GM18951 (cell line): ENCODE measurements at regions not wholly inside any gene's neighbourhood (a gene's known extent, or its start where the extent isn't known, plus 50 kb on each side); places are given as distances from the start of the nearest gene placed in this dataset.

Experiments used
- POLR2A ChIP-seq: IDR thresholded peaks from 4 replicates; pipeline ENCODE4 v1.6.1; 2011; ENCODE audit warnings: mild to moderate bottlenecking; ENCODE audit not compliant: insufficient read length, insufficient read depth; ENCODE audit errors: extremely low read depth
- in situ Hi-C: fragments of 300-500 bp; cut with MboI; formaldehyde crosslinking; loops from one replicate; pipeline ENCODE4 v1.12.0; 2022; ENCODE audit warnings: low sequenced_read_pairs, mixed read lengths, inconsistent platforms; ENCODE audit not compliant: unreplicated experiment

DNA sequence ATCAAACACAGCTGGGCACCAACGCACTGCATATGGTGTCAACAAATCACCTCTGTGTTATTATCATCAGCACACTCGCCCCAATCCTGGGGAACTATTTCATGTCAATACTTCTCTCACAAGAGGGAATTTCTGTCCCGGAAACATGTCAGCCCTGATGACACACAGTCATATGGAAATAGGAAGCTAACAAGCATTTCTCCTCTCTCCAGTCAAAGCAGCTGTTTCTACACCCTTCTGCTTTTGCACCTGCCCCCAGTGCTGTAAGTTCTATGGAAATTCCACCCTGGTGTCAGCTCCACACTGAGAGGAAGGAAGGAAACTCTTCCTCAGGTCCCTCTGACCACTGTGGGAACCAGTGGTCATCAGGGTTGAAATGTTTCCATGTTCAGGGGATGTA, 447.6 kb upstream of the ID2 start:
- TF ChIP-seq POLR2A, result no peak

DNA sequence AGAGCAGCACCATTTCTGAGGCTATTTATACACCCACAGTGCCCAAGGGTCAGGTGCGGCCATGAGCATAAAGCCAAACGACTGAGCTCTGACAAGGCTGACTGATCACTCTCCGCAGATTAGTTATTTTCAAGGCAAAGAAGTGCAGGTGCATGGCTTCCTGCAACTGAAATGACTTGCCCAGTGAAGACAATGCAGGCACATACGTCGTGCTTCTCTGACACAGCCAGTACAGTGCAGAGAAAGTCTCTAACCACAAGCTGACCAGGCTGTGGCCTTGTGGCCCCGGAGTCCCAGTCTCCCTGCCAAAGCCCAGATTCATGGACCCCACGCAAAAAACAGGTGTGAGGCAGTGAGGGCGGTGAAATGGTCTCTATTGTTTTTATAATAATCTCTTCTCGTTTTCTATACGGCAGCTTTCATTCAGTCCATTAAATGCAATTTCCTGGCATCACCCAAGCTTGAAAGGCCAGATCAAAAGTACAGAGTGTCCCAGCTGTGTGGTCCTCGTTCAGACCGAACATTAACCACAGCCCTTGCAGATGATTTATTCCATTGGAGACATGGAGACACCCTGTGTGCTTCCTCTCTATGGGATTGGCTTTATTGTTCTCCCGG, 447.0 kb upstream of the ID2 start:
- in situ Hi-C loops, result no loop called here

More for the DNA sequence above, 447.6 kb upstream of the ID2 start:
- in situ Hi-C loops, result no loop called here

DNA sequence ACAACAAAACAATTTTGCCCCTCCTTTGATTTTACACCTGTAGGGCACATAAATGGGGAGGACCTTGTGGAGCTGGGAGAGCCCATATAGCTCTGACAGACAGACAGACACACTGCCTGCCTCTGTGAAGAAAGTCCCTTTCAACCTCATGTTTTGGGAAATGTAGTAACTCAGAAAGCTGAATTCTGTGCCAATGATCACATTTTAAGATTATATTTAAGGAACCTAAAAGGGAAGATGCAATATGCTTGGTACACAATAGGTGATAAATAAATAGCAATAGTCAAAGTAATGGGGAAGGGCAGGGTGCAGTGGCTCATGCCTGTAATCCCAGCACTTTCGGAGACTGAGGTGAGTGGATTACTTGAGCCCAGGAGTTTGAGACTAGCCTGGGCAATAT, 446.4 kb upstream of the ID2 start:
- in situ Hi-C loops, result no loop called here
- TF ChIP-seq POLR2A, result no peak

More for the DNA sequence above, 447.0 kb upstream of the ID2 start:
- no peak for TF ChIP-seq POLR2A

DNA sequence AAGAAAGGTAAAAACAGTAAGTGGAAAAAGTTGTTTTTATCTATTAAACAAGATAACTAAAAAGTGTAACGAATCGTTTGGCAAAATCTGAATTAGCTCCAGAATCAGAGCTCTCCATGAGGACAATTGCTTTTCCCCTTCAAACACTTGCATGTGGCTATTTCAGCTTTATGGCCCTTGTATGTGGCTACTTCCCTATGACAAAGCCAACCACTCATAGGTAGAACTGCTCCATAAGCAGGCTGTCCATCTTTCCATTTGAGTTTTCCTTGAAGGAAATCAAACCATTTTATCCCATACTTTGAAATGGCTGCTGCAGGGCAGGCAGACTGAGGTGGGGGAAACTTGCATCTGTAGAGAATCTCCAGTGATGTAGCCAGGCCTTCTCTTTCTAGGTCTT, 445.5 kb upstream of the ID2 start:
- in situ Hi-C loops, result no loop called here
- no peak for TF ChIP-seq POLR2A

DNA sequence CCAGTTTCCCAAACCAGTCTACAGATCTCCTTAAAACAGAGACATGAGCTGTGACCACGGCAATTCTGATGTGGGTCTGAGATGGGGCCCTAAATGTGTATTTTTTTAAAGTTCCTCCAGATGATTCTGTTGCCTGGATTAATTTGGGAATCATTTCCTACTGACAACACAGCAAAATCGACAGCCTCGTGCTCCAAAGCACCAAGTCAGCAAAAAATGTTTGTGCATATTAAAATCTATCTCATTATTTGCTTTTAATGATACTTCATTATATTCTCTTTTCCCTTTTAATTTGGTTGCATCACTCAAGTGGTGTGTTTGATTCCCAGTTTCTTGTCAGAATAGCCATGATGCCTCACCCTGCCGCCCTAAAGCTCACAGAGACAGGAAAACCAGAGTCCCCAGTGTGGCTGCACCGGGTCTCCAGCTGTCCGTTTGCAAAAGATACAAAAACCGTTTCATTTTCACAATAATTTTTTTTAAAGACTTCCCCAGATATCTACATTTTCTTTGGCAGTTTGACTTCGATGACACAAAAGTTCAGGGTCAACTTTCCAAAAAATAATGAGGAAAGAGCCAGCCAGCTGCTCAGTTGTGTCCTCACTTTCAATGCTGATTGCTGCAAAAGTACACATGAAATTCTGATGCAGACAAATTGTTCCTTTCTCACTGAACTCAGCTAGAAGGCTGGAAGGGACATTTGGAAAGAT, 443.2 kb upstream of the ID2 start:
- in situ Hi-C loops, result no loop called here
- no peak for TF ChIP-seq POLR2A

DNA sequence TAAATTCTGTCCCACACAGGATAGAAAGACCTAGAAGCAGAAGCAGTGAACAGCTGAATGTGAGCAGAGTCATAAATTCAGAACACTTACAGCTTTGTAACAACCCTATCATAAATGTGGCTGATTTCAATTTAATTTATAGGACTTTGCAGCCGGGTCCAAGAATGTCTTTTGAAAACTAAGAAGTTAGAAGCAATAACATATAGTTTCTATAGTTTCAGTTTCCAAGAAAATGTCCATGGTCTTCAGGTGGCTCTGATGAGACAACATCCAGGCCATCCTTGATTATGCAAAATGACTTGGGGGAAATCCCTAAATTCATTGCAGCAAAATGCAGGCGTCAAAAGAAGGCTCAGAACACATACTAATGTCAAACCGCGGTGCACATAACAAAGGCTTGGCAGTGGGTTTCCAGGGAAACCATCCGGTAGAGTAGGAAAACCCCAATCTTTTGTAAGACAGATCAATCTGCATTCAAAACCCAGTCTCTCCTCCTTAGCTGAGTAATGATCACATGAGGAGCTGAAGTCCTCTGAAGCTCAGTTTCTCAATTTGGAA, 442.2 kb upstream of the ID2 start:
- TF ChIP-seq POLR2A, result no peak
- in situ Hi-C loops, result no loop called here

DNA sequence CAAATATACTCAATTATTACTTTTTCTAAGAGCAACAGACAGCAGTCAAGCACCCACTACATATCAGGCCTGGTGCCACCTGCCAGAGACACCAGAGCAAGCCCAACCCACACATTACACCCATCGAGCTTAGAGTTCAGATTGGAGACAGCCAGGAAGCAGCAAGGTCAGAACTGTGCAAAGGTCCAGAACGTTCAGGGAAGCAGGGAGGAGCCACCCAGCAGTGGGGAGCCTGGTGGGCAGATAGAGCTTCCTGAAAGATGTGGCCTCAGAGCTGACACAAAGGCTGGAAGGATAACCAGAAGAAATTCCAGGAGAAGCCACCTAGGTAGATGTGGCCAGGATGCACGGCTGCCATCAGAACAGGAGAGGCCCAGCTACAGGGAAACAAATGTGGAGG, 440.5 kb upstream of the ID2 start:
- in situ Hi-C loops, result no loop called here
- TF ChIP-seq POLR2A, result no peak

DNA sequence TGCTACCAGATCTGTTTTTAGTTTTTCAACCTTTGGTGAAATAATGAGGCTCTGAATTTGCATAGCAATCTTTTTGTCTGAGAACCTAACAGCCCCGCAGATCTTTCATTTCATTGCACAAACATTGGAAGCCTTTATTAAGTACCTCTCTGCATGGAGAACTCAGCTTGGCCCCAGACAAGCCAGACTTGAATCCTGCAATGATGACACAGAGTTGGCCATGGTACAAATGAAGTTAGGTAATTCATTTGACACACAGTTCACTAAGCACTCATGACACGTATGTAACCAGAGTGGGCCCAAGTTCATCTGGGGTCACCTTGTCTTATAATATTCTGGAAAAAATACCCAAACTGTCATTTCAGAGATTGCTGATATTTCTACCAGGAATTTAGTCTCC, 439.1 kb upstream of the ID2 start:
- no peak for TF ChIP-seq POLR2A
- in situ Hi-C loops, result no loop called here

DNA sequence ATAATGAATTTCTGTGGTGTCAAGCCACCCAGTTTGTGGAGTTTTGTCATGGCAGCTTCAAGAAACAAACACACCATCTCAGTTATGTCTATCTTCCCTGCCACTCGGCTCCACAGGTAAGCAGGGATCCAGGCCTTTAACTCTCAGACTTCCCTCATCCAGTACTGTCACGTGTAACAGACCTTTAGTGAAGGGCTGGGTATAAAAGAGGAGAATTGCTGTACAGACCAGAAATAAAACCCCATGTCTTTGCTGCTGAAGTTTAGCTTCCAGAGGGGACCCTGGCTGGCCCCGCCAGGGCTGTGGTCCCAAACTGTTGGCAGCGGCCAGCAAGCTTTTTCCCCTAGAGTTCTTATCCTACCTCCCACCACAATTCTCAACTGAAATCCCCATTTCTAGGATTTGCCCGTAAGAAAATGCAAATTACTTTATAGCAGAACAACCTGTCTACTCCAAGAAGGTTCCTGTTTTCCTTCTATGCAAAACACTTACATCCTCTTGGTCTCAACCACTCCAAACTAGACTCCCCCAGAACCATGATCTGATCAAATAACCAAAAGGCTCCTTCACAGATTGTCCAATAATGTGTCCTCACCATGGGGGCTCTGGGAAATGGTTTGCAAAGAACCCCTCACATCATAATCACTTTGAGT, 438.0 kb upstream of the ID2 start:
- no peak for TF ChIP-seq POLR2A
- in situ Hi-C loops, result no loop called here

DNA sequence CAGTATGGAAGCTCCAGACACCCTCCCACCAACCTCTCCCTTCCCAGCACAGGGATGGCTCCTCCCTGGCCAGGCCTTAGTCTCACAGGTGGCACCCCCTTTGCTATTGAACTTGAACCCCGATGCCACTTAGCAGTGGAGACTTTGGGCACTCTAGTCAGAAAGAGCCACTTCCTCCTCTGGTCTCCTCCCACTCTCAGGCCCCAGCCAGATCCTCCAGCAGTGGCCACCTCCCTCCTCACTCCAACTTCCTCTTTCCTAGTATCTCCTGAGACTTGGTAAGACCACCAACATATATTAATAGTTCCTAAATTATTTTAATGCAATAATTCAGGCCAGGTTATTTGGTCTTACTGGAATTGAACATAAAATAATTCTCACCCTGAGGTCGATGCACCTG, 437.2 kb upstream of the ID2 start:
- TF ChIP-seq POLR2A, result no peak
- in situ Hi-C loops, result no loop called here

DNA sequence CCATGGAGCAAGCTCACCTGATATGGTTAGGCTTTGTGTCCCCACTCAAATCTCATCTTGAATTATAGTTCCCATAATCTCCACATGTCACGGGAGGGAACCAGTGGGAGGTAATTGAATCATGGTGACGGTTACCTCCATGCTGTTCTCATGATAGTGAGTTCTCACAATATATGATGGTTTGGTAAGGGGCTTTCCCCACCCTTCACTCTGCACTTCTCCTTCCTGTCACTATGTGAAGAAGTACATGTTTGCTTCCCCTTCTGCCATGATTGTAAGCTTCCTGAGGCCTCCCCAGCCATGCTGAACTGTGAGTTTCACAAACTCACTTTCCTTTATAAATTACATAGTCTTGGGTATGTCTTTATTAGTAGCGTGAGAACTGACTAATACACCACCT, 435.7 kb upstream of the ID2 start:
- no peak for TF ChIP-seq POLR2A
- in situ Hi-C loops, result no loop called here

DNA sequence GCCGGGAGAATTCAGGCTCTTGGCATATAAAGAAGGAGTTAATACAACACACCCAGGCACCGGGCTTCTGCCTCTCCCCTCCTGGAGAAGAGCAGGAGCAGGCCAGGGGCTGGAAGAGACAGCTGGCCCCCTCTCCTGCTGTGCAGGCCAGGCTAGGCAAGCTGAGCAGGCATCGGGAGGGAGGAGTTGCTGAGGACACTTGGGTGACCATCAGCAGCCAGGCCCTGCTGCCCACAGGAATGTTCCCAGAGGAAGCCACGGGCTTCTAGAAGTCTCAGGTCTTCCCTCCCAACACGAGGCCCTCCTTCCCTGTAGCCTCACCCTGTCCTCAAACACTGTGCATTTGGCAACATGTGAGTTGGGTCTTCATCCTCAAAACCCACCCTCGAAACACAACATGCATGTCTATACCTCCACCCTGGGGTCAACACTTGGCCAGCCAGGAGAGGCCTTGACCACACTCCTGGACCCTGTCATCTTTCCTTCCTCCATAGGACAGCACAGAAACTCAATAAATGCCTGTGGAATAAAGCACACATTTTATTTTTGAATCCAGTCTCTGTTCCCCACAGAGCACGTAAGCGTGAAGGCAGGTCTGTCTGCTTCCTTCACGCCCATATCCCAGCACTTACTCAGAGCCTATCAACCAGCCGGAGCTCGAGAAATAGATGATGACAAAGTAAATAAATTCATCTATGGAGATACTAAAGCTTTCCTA, 433.8 kb upstream of the ID2 start:
- no peak for TF ChIP-seq POLR2A
- in situ Hi-C loops, result no loop called here

DNA sequence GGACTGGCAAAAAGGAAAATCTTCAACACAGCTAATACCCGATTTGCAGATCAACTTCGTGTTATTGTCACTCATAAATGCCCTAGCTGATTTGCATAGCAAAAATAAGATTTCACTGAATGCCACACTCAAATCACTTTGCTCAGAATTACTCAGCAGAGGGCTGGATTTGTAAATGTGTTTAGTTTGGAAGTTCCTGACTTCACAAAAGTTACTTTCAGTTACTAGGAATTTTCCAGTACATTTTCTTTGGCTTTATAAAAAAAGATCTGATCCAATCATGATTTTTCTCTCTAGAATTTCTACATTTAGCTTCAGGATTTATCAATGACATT, 433.3 kb upstream of the ID2 start:
- in situ Hi-C loops, result no loop called here
- TF ChIP-seq POLR2A, result no peak
